Cardiac fibroblast (primary cell): ENCODE measurements at regions not wholly inside any gene's neighbourhood (a gene's known extent, or its start where the extent isn't known, plus 50 kb on each side); places are given as distances from the start of the nearest gene placed in this dataset.

Source experiments
- DNase-seq, 2 donors: peaks; one replicate each; pipeline versions ENCODE4 v3.0.0 to v3.0.0-alpha.2; 2010; ENCODE audit warnings: low read depth in 2 of 2
- H3K4me3 ChIP-seq, 2 donors: replicated peaks in 1 of 2; 1 replicate in 1 of 2; 2 replicates in 1 of 2; pipeline ENCODE4 v1.5.1; 2011; ENCODE audit warnings: low read depth in 2 of 2, low read length in 2 of 2, mild to moderate bottlenecking in 2 of 2, moderate library complexity in 1 of 2
- TF ChIP-seq, protein P1 (sequence below): IDR thresholded peaks from one replicate; pipeline ENCODE4 v1.5.1; 2011; ENCODE audit warnings: low read depth, mild to moderate bottlenecking, low read length, inconsistent platforms

DNA sequence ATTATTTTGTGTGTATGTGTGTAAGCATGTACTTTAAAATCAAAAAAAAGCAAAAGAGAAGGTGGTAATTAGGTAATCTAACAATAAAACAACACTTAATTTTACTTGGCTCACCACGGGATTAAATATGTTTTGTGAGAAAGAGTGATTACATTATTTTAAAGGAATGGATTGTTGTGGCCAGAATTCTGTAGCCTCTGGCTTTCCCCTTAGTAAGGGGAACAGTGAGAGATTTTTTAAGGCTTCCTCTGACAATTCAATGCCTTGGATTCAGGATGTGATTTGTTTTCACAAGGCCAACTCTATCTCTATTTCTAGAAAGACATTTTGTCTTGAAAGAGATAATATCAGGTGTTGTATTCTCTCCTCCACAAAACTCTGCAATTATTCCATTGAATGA lies 560.3 kb upstream of the CDH8 start:
- DNase-seq = no peak
- TF ChIP-seq, protein P1, sequence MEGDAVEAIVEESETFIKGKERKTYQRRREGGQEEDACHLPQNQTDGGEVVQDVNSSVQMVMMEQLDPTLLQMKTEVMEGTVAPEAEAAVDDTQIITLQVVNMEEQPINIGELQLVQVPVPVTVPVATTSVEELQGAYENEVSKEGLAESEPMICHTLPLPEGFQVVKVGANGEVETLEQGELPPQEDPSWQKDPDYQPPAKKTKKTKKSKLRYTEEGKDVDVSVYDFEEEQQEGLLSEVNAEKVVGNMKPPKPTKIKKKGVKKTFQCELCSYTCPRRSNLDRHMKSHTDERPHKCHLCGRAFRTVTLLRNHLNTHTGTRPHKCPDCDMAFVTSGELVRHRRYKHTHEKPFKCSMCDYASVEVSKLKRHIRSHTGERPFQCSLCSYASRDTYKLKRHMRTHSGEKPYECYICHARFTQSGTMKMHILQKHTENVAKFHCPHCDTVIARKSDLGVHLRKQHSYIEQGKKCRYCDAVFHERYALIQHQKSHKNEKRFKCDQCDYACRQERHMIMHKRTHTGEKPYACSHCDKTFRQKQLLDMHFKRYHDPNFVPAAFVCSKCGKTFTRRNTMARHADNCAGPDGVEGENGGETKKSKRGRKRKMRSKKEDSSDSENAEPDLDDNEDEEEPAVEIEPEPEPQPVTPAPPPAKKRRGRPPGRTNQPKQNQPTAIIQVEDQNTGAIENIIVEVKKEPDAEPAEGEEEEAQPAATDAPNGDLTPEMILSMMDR = no peak
- H3K4me3 ChIP-seq = no peak overlapping the region

DNA sequence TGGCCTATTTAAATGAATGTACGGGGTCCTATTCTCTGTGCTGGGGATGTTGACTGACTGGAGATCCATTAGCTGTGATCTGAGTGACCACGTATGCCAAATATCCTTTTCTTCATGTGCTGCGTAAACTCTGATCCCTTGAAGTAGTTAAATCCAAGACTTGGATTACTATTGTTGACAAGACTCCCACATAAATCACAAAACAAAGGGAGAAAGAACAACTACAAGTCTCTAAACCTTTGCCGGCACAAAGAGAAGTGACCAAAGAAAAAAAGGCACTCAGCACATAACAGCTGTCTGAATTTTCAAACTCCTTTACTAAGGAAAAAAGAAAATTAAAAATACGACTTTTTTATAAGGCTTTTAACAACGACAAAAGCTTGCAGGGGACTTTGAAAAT lies 559.9 kb upstream of the CDH8 start:
- DNase-seq = no peak
- H3K4me3 ChIP-seq = no peak overlapping the region
- TF ChIP-seq, protein P1 = no peak

DNA sequence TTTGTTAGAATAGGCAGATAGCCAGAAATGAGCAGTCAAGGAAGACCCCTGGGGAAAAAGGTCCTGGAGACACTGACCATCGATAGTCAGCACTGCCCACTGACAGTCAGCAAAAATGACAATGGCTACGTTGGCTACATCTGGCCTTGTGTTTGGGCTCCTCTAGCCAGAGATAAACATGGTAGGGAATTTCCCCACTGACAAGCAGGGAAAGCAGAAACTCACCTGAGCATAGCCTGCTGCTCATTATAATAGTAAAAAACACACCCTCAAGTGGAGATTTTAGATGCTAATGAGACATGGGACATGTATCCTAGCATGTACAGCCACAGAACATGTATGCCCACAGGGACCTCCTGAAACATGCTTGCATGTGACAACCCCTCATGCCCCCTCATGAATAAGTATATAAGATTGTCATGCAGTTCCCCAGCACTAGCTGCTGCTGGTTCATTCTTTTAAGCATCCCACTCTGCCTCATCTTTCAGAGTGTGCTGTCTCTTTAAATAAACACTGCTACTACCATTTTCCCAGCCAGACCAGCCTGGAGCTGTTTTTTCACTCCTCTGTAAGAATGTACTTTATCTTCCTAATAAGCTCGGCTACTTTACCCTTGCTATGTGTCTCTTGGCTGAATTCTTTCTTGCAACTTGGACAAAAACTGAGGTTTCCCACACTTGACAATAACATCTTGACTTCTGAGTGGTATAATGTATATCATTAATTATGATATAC lies 550.1 kb upstream of the CDH8 start:
- DNase-seq = no peak
- TF ChIP-seq, protein P1 = no peak
- no peak overlapping the region for H3K4me3 ChIP-seq

DNA sequence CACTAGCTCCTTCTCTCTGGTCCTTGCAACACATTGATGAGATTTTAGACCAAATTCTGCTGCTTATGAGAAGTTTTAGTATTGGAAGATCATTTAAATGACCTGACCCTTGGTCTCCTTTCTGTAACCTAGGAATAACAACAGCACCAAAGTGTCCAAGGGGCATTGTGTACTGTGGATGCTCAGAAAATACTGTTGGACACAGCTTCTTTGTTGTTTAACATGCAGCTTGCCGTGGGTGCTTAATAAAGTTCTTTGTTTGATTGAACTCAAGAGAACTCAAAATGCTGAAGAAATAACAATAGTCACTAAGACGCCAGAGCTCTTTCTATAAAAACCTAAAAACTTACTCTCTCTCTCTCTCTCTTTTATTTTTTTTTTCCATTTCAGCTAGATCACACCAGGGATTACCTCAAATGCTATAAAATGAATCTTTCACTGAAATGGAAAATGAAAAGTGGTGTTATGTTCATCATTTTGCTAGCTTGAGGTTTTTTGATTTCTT lies 548.9 kb upstream of the CDH8 start:
- H3K4me3 ChIP-seq = no peak overlapping the region
- TF ChIP-seq, protein P1 = no peak
- no peak for DNase-seq

DNA sequence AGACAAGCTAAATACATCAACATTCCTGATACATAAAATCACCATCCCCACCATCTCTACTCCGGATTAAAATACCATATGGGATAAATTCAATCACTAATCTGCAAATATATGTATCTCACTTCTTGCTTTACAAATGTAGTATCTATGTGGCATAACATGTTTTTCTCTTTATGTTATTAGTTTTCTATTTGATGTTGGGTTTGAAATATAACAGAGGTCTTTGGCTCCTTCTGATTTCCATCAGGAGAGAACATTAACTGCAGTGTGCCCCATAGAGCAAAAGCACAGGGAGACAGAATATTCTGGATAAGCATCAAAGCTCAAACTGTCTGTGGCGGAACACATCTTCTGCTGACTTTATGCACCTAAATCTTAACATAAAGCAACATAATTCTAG lies 547.2 kb upstream of the CDH8 start:
- TF ChIP-seq, protein P1 = no peak
- DNase-seq = no peak
- no peak overlapping the region for H3K4me3 ChIP-seq

DNA sequence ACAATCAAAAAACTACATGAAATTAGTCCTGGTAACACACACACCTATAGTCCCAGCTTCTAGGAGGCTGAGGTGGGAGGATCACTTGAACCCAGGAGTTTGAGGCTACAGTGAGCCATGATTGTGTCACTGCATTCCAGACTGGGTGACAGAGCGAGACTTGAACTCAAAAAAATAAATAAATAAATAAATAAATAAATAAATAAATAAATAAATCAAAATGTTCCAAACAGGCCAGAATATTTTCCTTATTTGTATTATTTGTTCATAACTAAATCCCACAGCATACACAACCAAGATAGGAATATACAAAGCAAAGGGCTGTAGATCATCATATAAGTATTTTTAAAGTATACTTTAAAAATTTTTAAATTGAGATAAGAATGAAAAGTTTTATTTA lies 537.2 kb upstream of the CDH8 start:
- TF ChIP-seq, protein P1 = no peak
- no peak overlapping the region for H3K4me3 ChIP-seq
- DNase-seq = no peak

DNA sequence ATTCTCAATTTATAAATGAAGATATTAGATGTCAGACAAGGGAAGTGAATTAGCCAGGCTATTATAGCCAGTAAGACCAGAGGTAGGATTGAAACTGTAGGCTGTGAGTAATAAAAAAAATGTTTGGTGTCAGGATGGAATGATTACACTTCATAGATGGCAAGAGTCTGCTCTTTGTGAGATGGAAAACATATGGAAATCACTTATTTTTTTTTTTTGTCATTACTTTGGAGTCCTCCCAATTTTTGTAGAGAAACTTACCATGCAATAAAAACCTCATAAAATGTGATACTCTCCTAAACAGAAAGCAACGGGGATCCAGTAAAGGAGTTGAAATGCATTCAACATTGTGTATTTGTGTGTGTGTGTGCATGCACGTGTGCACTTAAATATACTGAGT lies 532.7 kb upstream of the CDH8 start:
- H3K4me3 ChIP-seq = no peak overlapping the region
- TF ChIP-seq, protein P1 = no peak
- DNase-seq = no peak
